GM23338 (cell line): ENCODE measurements at regions not wholly inside any gene's neighbourhood (a gene's known extent, or its start where the extent isn't known, plus 50 kb on each side); places are given as distances from the start of the nearest gene placed in this dataset.

Experiments used
- ATAC-seq: fragments of 200-7000 bp; cut with Tn5 transposase; 3 replicates; pipeline ENCODE4 v1.9.1; 2020
- DNase-seq: peaks from one replicate; pipeline ENCODE4 v3.0.0-alpha.2; 2015; ENCODE audit warnings: low spot score
- H2AFZ ChIP-seq: fragments of 200-600 bp; sonication (generic); 2 replicates; pipeline ENCODE4 v1.8.0; 2016; ENCODE audit warnings: antibody characterized with exemption, mild to moderate bottlenecking, moderate library complexity
- H3F3A ChIP-seq: fragments of 200-600 bp; sonication (generic); replicated peaks from 2 replicates; pipeline ENCODE4 v1.8.0; 2017; ENCODE audit warnings: antibody characterized with exemption, mixed run types, low read depth
- H3K27ac ChIP-seq: fragments of 200-600 bp; sonication (generic); 2 replicates; pipeline ENCODE4 v1.6.1; 2016; ENCODE audit warnings: low read depth
- H3K27me3 ChIP-seq: fragments of 200-600 bp; sonication (generic); 2 replicates; pipeline ENCODE4 v1.8.0; 2016; ENCODE audit warnings: mild to moderate bottlenecking, mixed run types, moderate library complexity; ENCODE audit not compliant: insufficient read depth
- H3K36me3 ChIP-seq: fragments of 200-600 bp; sonication (generic); 2 replicates; pipeline ENCODE4 v1.8.0; 2016; ENCODE audit warnings: mild to moderate bottlenecking; ENCODE audit not compliant: insufficient read depth
- H3K4me1 ChIP-seq: fragments of 200-600 bp; sonication (generic); 2 replicates; pipeline ENCODE4 v1.8.0; 2016; ENCODE audit warnings: mild to moderate bottlenecking, moderate library complexity; ENCODE audit not compliant: insufficient read depth
- H3K4me2 ChIP-seq: fragments of 200-600 bp; sonication (generic); 2 replicates; pipeline ENCODE4 v1.7.1; 2017; ENCODE audit warnings: mixed run types
- H3K4me3 ChIP-seq: fragments of 200-600 bp; sonication (generic); 2 replicates; pipeline ENCODE4 v1.6.1; 2016; ENCODE audit warnings: mixed run types
- H3K79me2 ChIP-seq: fragments of 200-600 bp; sonication (generic); replicated peaks from 2 replicates; pipeline ENCODE4 v1.8.0; 2017; ENCODE audit warnings: mild to moderate bottlenecking; ENCODE audit not compliant: insufficient read depth
- H3K9me2 ChIP-seq: fragments of 200-600 bp; sonication (generic); 2 replicates; pipeline ENCODE4 v1.8.0; 2017; ENCODE audit not compliant: insufficient read depth
- H4K20me1 ChIP-seq: fragments of 200-600 bp; sonication (generic); replicated peaks from 2 replicates; pipeline ENCODE4 v1.8.0; 2017; ENCODE audit warnings: mild to moderate bottlenecking; ENCODE audit not compliant: insufficient read depth
- H3K27ac Mint-ChIP-seq: 2 replicates; pipeline ENCODE4 v1.8.0; 2020; ENCODE audit warnings: inconsistent platforms, mild to moderate bottlenecking, moderate library complexity, mixed read lengths
- H3K27me3 Mint-ChIP-seq: 3 replicates; pipeline ENCODE4 v1.8.0; 2022; ENCODE audit warnings: low read depth, mild to moderate bottlenecking, moderate library complexity, mixed read lengths, inconsistent platforms; ENCODE audit not compliant: insufficient read depth, poor library complexity
- H3K36me3 Mint-ChIP-seq: 3 replicates; pipeline ENCODE4 v1.8.0; 2021; ENCODE audit warnings: low read depth, mild to moderate bottlenecking, inconsistent platforms, moderate library complexity, mixed read lengths
- H3K4me1 Mint-ChIP-seq: 3 replicates; pipeline ENCODE4 v1.8.0; 2020; ENCODE audit warnings: mild to moderate bottlenecking, inconsistent platforms, mixed read lengths
- H3K4me3 Mint-ChIP-seq: 3 replicates; pipeline ENCODE4 v1.8.0; 2021; ENCODE audit warnings: moderate library complexity, mild to moderate bottlenecking, inconsistent platforms, mixed read lengths
- H3K9me3 Mint-ChIP-seq: 3 replicates; pipeline ENCODE4 v1.8.0; 2020; ENCODE audit warnings: moderate library complexity, mild to moderate bottlenecking, inconsistent platforms, mixed read lengths
- JUNB ChIP-seq: IDR thresholded peaks from one replicate; pipeline ENCODE4 v1.6.1; 2016; ENCODE audit warnings: antibody characterized with exemption; ENCODE audit not compliant: unreplicated experiment
- NANOG ChIP-seq: IDR thresholded peaks from 2 replicates; pipeline ENCODE4 v1.6.1; 2016; ENCODE audit warnings: antibody characterized with exemption, borderline replicate concordance
- POLR2AphosphoS5 ChIP-seq: IDR thresholded peaks from 2 replicates; pipeline ENCODE4 v1.6.1; 2016; ENCODE audit warnings: antibody characterized with exemption, low read depth
- TF ChIP-seq, protein P1 (sequence below): IDR thresholded peaks from 2 replicates; pipeline ENCODE4 v1.6.1; 2016; ENCODE audit warnings: antibody characterized with exemption
- TF ChIP-seq, protein P2 (sequence below): fragments of 250-450 bp; sonication (Bioruptor Pico); IDR thresholded peaks from 2 replicates; pipeline ENCODE4 v1.5.0; 2020; ENCODE audit warnings: mild to moderate bottlenecking, moderate library complexity
- TF ChIP-seq, protein P3 (sequence below), 2 experiments: fragments of 200-600 bp in 1 of 2; sonication (generic) in 1 of 2; conservative IDR thresholded peaks; 2 replicates each; pipeline versions ENCODE4 v1.5.1 to v1.6.1; 2016 to 2017; ENCODE audit warnings: antibody characterized with exemption in 2 of 2, low read depth in 2 of 2, mild to moderate bottlenecking in 2 of 2, moderate library complexity in 1 of 2

DNA sequence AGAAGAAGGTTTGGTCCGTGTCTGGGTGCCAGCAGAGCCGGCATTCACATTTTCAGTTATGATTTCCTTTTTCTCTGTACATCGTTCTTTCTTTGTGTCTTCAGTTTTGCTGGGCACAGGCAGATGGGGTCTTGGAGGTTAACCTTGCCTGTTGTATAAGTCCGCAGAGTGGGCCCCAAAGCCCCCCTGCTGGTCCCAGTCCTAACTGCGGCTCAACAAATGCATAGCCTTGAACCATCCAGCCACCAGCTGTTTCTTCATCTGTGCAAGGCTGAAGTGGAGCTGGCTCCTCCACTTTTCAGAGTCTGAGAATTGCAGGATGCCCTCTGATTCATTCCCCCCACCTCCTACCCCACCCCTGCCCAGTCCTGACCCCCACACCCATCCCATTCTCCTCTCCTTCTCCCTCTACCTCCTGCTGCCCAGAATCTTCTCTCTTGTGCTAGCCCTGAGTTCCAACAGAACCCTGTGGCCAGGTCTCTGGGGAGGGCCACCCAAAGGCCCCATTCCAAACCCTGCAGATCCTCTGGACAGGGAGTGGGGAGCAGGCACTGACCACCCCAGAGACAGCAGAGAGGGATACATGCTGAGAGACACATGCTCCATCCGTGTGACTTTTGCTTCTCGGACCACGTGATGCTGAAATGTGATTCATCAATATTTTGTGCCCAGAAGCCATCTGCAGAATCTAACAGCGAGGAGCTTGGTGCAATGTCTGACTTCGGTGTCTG is 386.5 kb upstream of the SULF2 start:
- Histone ChIP-seq H3K27me3 (no peaks in the 10 kb centered on the region), H4K20me1 (no peaks in the 10 kb centered on the region), H3F3A (no peaks in the 10 kb centered on the region), H3K4me3 (no peak overlapping the region), H3K4me2 (no peak overlapping the region), H3K27ac (no peak overlapping the region), H3K79me2 (no peaks in the 10 kb centered on the region), H3K9me2 (no peaks in the 10 kb centered on the region), H3K4me1 (no peaks in the 10 kb centered on the region), H3K36me3 (no peaks in the 10 kb centered on the region), H2AFZ (no peak overlapping the region)
- H3K4me1 Mint-ChIP-seq = no peaks in the 10 kb centered on the region
- ATAC-seq (no peak), DNase-seq (no peak)
- no peak overlapping the region for H3K27ac Mint-ChIP-seq
- no peaks in the 10 kb centered on the region for H3K9me3 Mint-ChIP-seq
- TF ChIP-seq, protein P1, sequence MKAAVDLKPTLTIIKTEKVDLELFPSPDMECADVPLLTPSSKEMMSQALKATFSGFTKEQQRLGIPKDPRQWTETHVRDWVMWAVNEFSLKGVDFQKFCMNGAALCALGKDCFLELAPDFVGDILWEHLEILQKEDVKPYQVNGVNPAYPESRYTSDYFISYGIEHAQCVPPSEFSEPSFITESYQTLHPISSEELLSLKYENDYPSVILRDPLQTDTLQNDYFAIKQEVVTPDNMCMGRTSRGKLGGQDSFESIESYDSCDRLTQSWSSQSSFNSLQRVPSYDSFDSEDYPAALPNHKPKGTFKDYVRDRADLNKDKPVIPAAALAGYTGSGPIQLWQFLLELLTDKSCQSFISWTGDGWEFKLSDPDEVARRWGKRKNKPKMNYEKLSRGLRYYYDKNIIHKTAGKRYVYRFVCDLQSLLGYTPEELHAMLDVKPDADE = no peak
- TF ChIP-seq NANOG = no peak
- TF ChIP-seq, protein P2, sequence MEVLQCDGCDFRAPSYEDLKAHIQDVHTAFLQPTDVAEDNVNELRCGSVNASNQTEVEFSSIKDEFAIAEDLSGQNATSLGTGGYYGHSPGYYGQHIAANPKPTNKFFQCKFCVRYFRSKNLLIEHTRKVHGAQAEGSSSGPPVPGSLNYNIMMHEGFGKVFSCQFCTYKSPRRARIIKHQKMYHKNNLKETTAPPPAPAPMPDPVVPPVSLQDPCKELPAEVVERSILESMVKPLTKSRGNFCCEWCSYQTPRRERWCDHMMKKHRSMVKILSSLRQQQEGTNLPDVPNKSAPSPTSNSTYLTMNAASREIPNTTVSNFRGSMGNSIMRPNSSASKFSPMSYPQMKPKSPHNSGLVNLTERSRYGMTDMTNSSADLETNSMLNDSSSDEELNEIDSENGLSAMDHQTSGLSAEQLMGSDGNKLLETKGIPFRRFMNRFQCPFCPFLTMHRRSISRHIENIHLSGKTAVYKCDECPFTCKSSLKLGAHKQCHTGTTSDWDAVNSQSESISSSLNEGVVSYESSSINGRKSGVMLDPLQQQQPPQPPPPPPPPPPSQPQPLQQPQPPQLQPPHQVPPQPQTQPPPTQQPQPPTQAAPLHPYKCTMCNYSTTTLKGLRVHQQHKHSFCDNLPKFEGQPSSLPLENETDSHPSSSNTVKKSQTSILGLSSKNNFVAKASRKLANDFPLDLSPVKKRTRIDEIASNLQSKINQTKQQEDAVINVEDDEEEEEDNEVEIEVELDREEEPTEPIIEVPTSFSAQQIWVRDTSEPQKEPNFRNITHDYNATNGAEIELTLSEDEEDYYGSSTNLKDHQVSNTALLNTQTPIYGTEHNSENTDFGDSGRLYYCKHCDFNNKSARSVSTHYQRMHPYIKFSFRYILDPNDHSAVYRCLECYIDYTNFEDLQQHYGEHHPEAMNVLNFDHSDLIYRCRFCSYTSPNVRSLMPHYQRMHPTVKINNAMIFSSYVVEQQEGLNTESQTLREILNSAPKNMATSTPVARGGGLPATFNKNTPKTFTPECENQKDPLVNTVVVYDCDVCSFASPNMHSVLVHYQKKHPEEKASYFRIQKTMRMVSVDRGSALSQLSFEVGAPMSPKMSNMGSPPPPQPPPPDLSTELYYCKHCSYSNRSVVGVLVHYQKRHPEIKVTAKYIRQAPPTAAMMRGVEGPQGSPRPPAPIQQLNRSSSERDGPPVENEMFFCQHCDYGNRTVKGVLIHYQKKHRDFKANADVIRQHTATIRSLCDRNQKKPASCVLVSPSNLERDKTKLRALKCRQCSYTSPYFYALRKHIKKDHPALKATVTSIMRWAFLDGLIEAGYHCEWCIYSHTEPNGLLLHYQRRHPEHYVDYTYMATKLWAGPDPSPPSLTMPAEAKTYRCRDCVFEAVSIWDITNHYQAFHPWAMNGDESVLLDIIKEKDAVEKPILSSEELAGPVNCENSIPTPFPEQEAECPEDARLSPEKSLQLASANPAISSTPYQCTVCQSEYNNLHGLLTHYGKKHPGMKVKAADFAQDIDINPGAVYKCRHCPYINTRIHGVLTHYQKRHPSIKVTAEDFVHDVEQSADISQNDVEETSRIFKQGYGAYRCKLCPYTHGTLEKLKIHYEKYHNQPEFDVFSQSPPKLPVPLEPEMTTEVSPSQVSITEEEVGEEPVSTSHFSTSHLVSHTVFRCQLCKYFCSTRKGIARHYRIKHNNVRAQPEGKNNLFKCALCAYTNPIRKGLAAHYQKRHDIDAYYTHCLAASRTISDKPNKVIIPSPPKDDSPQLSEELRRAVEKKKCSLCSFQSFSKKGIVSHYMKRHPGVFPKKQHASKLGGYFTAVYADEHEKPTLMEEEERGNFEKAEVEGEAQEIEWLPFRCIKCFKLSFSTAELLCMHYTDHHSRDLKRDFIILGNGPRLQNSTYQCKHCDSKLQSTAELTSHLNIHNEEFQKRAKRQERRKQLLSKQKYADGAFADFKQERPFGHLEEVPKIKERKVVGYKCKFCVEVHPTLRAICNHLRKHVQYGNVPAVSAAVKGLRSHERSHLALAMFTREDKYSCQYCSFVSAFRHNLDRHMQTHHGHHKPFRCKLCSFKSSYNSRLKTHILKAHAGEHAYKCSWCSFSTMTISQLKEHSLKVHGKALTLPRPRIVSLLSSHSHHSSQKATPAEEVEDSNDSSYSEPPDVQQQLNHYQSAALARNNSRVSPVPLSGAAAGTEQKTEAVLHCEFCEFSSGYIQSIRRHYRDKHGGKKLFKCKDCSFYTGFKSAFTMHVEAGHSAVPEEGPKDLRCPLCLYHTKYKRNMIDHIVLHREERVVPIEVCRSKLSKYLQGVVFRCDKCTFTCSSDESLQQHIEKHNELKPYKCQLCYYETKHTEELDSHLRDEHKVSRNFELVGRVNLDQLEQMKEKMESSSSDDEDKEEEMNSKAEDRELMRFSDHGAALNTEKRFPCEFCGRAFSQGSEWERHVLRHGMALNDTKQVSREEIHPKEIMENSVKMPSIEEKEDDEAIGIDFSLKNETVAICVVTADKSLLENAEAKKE (CRISPR knock-in tag) = no peak
- no peak for TF ChIP-seq POLR2AphosphoS5
- TF ChIP-seq JUNB = no peak
- TF ChIP-seq, protein P3, sequence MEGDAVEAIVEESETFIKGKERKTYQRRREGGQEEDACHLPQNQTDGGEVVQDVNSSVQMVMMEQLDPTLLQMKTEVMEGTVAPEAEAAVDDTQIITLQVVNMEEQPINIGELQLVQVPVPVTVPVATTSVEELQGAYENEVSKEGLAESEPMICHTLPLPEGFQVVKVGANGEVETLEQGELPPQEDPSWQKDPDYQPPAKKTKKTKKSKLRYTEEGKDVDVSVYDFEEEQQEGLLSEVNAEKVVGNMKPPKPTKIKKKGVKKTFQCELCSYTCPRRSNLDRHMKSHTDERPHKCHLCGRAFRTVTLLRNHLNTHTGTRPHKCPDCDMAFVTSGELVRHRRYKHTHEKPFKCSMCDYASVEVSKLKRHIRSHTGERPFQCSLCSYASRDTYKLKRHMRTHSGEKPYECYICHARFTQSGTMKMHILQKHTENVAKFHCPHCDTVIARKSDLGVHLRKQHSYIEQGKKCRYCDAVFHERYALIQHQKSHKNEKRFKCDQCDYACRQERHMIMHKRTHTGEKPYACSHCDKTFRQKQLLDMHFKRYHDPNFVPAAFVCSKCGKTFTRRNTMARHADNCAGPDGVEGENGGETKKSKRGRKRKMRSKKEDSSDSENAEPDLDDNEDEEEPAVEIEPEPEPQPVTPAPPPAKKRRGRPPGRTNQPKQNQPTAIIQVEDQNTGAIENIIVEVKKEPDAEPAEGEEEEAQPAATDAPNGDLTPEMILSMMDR (conservative IDR thresholded peaks at IDR 0.05; ENCODE audit: low read depth in 2 of 2) = no peak
- H3K4me3 Mint-ChIP-seq = no peak overlapping the region
- H3K36me3 Mint-ChIP-seq = no peaks in the 10 kb centered on the region
- H3K27me3 Mint-ChIP-seq = peaks cover 9% of the 10 kb centered on the region
